ENCODE measurements at regions not wholly inside any gene's neighbourhood (a gene's known extent, or its start where the extent isn't known, plus 50 kb on each side); places are given as distances from the start of the nearest gene placed in this dataset.

DNA sequence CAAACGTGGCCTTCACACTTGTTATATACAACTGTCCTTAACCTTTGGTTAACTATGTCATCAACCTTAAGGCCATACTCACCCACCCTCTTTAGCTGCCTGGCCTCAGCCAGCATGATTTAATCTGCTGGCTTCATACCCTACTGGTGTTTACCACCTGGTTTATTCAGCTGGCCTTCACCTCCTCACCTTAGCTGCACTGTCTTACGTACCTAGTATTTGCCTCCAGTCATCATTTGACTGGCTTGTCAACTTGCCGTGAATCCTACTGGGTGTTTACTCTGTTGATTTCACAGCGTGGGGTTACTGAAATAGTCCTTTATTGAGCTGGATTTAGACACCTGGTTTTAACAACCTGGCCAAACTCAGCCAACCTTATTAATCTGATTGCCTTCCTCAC, 102.8 kb downstream of the IL12A start:
- Histone ChIP-seq H3K4me1 (no peaks in the 10 kb centered on the region), H3K36me3 (no peaks in the 10 kb centered on the region), H3K9me3 (no peaks in the 10 kb centered on the region), H3K27ac (no peak overlapping the region), H3K27me3 (replicated peaks in 1 of 7) (no peaks in the 10 kb centered on the region), H3K4me3 (no peak overlapping the region)
- TF ChIP-seq, protein P1, sequence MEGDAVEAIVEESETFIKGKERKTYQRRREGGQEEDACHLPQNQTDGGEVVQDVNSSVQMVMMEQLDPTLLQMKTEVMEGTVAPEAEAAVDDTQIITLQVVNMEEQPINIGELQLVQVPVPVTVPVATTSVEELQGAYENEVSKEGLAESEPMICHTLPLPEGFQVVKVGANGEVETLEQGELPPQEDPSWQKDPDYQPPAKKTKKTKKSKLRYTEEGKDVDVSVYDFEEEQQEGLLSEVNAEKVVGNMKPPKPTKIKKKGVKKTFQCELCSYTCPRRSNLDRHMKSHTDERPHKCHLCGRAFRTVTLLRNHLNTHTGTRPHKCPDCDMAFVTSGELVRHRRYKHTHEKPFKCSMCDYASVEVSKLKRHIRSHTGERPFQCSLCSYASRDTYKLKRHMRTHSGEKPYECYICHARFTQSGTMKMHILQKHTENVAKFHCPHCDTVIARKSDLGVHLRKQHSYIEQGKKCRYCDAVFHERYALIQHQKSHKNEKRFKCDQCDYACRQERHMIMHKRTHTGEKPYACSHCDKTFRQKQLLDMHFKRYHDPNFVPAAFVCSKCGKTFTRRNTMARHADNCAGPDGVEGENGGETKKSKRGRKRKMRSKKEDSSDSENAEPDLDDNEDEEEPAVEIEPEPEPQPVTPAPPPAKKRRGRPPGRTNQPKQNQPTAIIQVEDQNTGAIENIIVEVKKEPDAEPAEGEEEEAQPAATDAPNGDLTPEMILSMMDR (IDR thresholded peaks at IDR 0.05 in 8 of 11, conservative IDR thresholded peaks at IDR 0.05 in 3 of 11) = no peak
- no peak for TF ChIP-seq POLR2A (IDR thresholded peaks at IDR 0.05)
- no peak for TF ChIP-seq POLR2AphosphoS5 (IDR thresholded peaks at IDR 0.05)
- no peak for DNase-seq
- intact Hi-C loops (cut with DNase I; ENCODE audit: low total_unique reads) = no loop called here
- WGBS, 5 donors = 90 to 94% (median 93%) methylated on average over 4 of the region's 4 CpGs

DNA sequence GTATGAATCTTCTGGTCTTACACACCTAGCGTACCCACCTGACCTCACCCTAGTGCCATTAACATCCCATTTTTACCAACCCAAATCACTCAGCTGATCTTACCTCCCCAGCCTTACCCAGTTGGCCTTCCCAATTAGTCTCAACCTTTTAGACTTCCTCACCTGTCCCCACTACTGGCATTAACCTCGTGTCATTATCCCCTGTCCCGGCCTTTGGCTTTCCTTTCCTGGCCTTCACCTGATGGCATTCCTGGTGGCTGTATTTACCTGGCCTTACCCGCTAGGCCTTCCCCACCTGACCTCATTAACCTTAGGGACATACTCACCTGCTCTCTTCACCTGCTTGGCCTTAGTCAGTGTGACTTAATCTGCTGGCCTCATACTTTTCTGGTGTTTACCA, 104.1 kb downstream of the IL12A start:
- TF ChIP-seq, protein P1 (IDR thresholded peaks at IDR 0.05 in 8 of 11, conservative IDR thresholded peaks at IDR 0.05 in 3 of 11) = no peak
- TF ChIP-seq POLR2A (IDR thresholded peaks at IDR 0.05) = no peak
- TF ChIP-seq POLR2AphosphoS5 (IDR thresholded peaks at IDR 0.05) = no peak
- no peaks in the 10 kb centered on the region for H3K9me3 ChIP-seq
- no peak for DNase-seq
- H3K27ac ChIP-seq = no peak overlapping the region
- intact Hi-C loops (cut with DNase I; ENCODE audit: low total_unique reads) = no loop called here
- H3K4me3 ChIP-seq = no peak overlapping the region
- WGBS, 5 donors = 95 to 97% (median 97%) methylated on average over 4 of the region's 4 CpGs
- no peaks in the 10 kb centered on the region for H3K4me1 ChIP-seq
- no peaks in the 10 kb centered on the region for H3K36me3 ChIP-seq
- H3K27me3 ChIP-seq (replicated peaks in 1 of 7) = no peaks in the 10 kb centered on the region

- no peak overlapping the region for H3K27ac ChIP-seq
- no peak overlapping the region for H3K4me3 ChIP-seq
- 89 to 96% (median 92%) methylated on average over 4 of the region's 4 CpGs for WGBS, 5 donors
- H3K36me3 ChIP-seq = no peaks in the 10 kb centered on the region
- DNase-seq = no peak
- H3K9me3 ChIP-seq = no peaks in the 10 kb centered on the region
- H3K27me3 ChIP-seq (replicated peaks in 1 of 7) = peaks cover 0 to under 1% (median 0%) of the 10 kb centered on the region in 7 donors
- intact Hi-C loops (cut with DNase I; ENCODE audit: low total_unique reads) = no loop called here
- TF ChIP-seq POLR2A (IDR thresholded peaks at IDR 0.05) = no peak
- TF ChIP-seq, protein P1 (IDR thresholded peaks at IDR 0.05 in 8 of 11, conservative IDR thresholded peaks at IDR 0.05 in 3 of 11) = no peak
- TF ChIP-seq POLR2AphosphoS5 (IDR thresholded peaks at IDR 0.05) = no peak
- H3K4me1 ChIP-seq = no peaks in the 10 kb centered on the region
Measured at GRCh38 chr3:160094562-160094961, 105.9 kb downstream of the IL12A start.

GRCh38 chr3:160097478-160097877, 108.8 kb downstream of the IL12A start:
- intact Hi-C loops (cut with DNase I; ENCODE audit: low total_unique reads) = no loop called here
- H3K9me3 ChIP-seq = no peaks in the 10 kb centered on the region
- no peak for DNase-seq

More at GRCh38 chr3:160097478-160097877, 108.8 kb downstream of the IL12A start:
- TF ChIP-seq POLR2A (IDR thresholded peaks at IDR 0.05) (no peak), POLR2AphosphoS5 (IDR thresholded peaks at IDR 0.05) (no peak)
- TF ChIP-seq, protein P1 (IDR thresholded peaks at IDR 0.05 in 8 of 11, conservative IDR thresholded peaks at IDR 0.05 in 3 of 11) = no peak
- Histone ChIP-seq H3K27ac (no peak overlapping the region), H3K4me1 (no peaks in the 10 kb centered on the region), H3K27me3 (replicated peaks in 1 of 7) (peaks cover 0 to 4% (median 0%) of the 10 kb centered on the region in 7 donors), H3K4me3 (no peak overlapping the region), H3K36me3 (no peaks in the 10 kb centered on the region)
- 91 to 98% (median 96%) methylated on average over 10 to 11 of the region's 11 CpGs for WGBS, 5 donors

Measured in spleen (tissue), 11 donors.